ENCODE measurements at regions not wholly inside any gene's neighbourhood (a gene's known extent, or its start where the extent isn't known, plus 50 kb on each side); places are given as distances from the start of the nearest gene placed in this dataset.

DNA sequence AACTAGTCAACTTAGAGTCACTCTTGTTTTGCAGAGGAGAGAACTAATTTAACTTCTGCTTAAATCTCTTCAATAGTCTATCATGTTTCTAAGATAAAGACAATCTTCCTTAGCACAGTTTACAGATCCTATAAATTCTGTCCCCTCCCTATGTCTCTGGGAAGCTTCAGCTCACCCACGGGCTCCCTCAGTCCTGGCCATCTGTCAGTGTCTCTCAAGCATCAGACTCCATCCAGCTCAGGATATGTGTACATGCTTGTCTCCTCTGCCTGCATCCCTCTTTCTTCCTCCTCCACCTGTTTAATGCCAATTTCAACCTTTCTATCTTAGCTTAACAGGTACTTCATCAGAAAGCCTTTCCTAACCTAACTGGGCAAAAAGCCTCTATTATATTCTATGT lies 177.1 kb upstream of the PTER start:
- TF ChIP-seq, protein P1, sequence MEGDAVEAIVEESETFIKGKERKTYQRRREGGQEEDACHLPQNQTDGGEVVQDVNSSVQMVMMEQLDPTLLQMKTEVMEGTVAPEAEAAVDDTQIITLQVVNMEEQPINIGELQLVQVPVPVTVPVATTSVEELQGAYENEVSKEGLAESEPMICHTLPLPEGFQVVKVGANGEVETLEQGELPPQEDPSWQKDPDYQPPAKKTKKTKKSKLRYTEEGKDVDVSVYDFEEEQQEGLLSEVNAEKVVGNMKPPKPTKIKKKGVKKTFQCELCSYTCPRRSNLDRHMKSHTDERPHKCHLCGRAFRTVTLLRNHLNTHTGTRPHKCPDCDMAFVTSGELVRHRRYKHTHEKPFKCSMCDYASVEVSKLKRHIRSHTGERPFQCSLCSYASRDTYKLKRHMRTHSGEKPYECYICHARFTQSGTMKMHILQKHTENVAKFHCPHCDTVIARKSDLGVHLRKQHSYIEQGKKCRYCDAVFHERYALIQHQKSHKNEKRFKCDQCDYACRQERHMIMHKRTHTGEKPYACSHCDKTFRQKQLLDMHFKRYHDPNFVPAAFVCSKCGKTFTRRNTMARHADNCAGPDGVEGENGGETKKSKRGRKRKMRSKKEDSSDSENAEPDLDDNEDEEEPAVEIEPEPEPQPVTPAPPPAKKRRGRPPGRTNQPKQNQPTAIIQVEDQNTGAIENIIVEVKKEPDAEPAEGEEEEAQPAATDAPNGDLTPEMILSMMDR (IDR thresholded peaks at IDR 0.05; ENCODE audit: low read length), result no peak
- TF ChIP-seq EZH2 (optimal IDR thresholded peaks at IDR 0.05; ENCODE audit: low read depth, low read length) (no peak), EZH2phosphoT487 (IDR thresholded peaks at IDR 0.05; ENCODE audit: low read length) (no peak)
